ENCODE measurements at regions not wholly inside any gene's neighbourhood (a gene's known extent, or its start where the extent isn't known, plus 50 kb on each side); places are given as distances from the start of the nearest gene placed in this dataset.

GRCh38 chr11:134907636-134908035 lies 495.6 kb upstream of the B3GAT1 start:
- H3K9me3 ChIP-seq (ENCODE audit: insufficient read depth, low read depth, low read length), result peaks cover 3% of the 10 kb centered on the region
- H3K4me2 ChIP-seq (ENCODE audit: low read length), result no peak overlapping the region
- H3K36me3 Mint-ChIP-seq (ENCODE audit: low read depth, unreplicated experiment), result no peaks in the 10 kb centered on the region
- no peak overlapping the region for H3K9ac ChIP-seq (ENCODE audit: low read length)
- no peak overlapping the region for H3K27ac Mint-ChIP-seq (ENCODE audit: unreplicated experiment)
- no peak overlapping the region for H3K4me3 ChIP-seq (ENCODE audit: insufficient read depth, low read depth, low read length)
- H2AFZ ChIP-seq (ENCODE audit: low read depth, low read length), result no peak overlapping the region
- H3K27me3 Mint-ChIP-seq (ENCODE audit: low read depth, unreplicated experiment), result peaks cover 43% of the 10 kb centered on the region
- no peaks in the 10 kb centered on the region for H4K20me1 ChIP-seq (ENCODE audit: insufficient read depth, low read length)
- TF ChIP-seq CTCF (IDR thresholded peaks at IDR 0.05; ENCODE audit: insufficient read depth, low read depth, low read length) (no peak), EZH2 (IDR thresholded peaks at IDR 0.05; ENCODE audit: insufficient read depth, low read length) (no peak)
- FAIRE-seq, result no peak
- no peaks in the 10 kb centered on the region for H3K27me3 ChIP-seq (ENCODE audit: insufficient read depth, low read length)
- H3K27ac ChIP-seq (ENCODE audit: low read depth, low read length), result no peak overlapping the region
- no peaks in the 10 kb centered on the region for H3K9me3 Mint-ChIP-seq (ENCODE audit: unreplicated experiment)
- H3K4me1 ChIP-seq (ENCODE audit: insufficient read depth, low read length), result no peaks in the 10 kb centered on the region
- no peak for DNase-seq (ENCODE audit: low read depth)
- no peaks in the 10 kb centered on the region for H3K36me3 ChIP-seq (ENCODE audit: insufficient read depth, low read length)
- H3K79me2 ChIP-seq (ENCODE audit: insufficient read depth, low read length), result no peaks in the 10 kb centered on the region
- H3K4me1 Mint-ChIP-seq (ENCODE audit: low read depth, unreplicated experiment), result no peaks in the 10 kb centered on the region
- H3K4me3 Mint-ChIP-seq (ENCODE audit: unreplicated experiment), result no peak overlapping the region

- H2AFZ ChIP-seq (ENCODE audit: low read depth, low read length), result no peak overlapping the region
- Mint-ChIP-seq H3K27me3 (ENCODE audit: low read depth, unreplicated experiment) (peaks cover 35% of the 10 kb centered on the region), H3K27ac (ENCODE audit: unreplicated experiment) (no peak overlapping the region), H3K9me3 (ENCODE audit: unreplicated experiment) (no peaks in the 10 kb centered on the region), H3K4me3 (ENCODE audit: unreplicated experiment) (no peak overlapping the region), H3K4me1 (ENCODE audit: low read depth, unreplicated experiment) (no peaks in the 10 kb centered on the region), H3K36me3 (ENCODE audit: low read depth, unreplicated experiment) (no peaks in the 10 kb centered on the region)
- no peaks in the 10 kb centered on the region for H4K20me1 ChIP-seq (ENCODE audit: insufficient read depth, low read length)
- no peak overlapping the region for H3K4me2 ChIP-seq (ENCODE audit: low read length)
- H3K9ac ChIP-seq (ENCODE audit: low read length), result no peak overlapping the region
- H3K36me3 ChIP-seq (ENCODE audit: insufficient read depth, low read length), result no peaks in the 10 kb centered on the region
- FAIRE-seq (no peak), DNase-seq (ENCODE audit: low read depth) (no peak)
- TF ChIP-seq EZH2 (IDR thresholded peaks at IDR 0.05; ENCODE audit: insufficient read depth, low read length) (no peak), CTCF (IDR thresholded peaks at IDR 0.05; ENCODE audit: insufficient read depth, low read depth, low read length) (no peak)
- H3K4me1 ChIP-seq (ENCODE audit: insufficient read depth, low read length), result no peaks in the 10 kb centered on the region
- no peak overlapping the region for H3K4me3 ChIP-seq (ENCODE audit: insufficient read depth, low read depth, low read length)
- no peaks in the 10 kb centered on the region for H3K27me3 ChIP-seq (ENCODE audit: insufficient read depth, low read length)
- H3K27ac ChIP-seq (ENCODE audit: low read depth, low read length), result no peak overlapping the region
- H3K79me2 ChIP-seq (ENCODE audit: insufficient read depth, low read length), result no peaks in the 10 kb centered on the region
- peaks cover 3% of the 10 kb centered on the region for H3K9me3 ChIP-seq (ENCODE audit: insufficient read depth, low read depth, low read length)
Measured at GRCh38 chr11:134906356-134906955, 494.4 kb upstream of the B3GAT1 start.

GRCh38 chr11:134905928-134906327 lies 493.9 kb upstream of the B3GAT1 start:
- H3K9me3 ChIP-seq (ENCODE audit: insufficient read depth, low read depth, low read length), result peaks cover 3% of the 10 kb centered on the region
- Mint-ChIP-seq H3K9me3 (ENCODE audit: unreplicated experiment) (no peaks in the 10 kb centered on the region), H3K27me3 (ENCODE audit: low read depth, unreplicated experiment) (peaks cover 32% of the 10 kb centered on the region), H3K36me3 (ENCODE audit: low read depth, unreplicated experiment) (no peaks in the 10 kb centered on the region), H3K4me3 (ENCODE audit: unreplicated experiment) (no peak overlapping the region), H3K4me1 (ENCODE audit: low read depth, unreplicated experiment) (no peaks in the 10 kb centered on the region), H3K27ac (ENCODE audit: unreplicated experiment) (no peak overlapping the region)
- no peak for TF ChIP-seq CTCF (IDR thresholded peaks at IDR 0.05; ENCODE audit: insufficient read depth, low read depth, low read length)
- no peak for TF ChIP-seq EZH2 (IDR thresholded peaks at IDR 0.05; ENCODE audit: insufficient read depth, low read length)
- H3K4me2 ChIP-seq (ENCODE audit: low read length), result no peak overlapping the region
- H3K79me2 ChIP-seq (ENCODE audit: insufficient read depth, low read length), result no peaks in the 10 kb centered on the region
- no peaks in the 10 kb centered on the region for H4K20me1 ChIP-seq (ENCODE audit: insufficient read depth, low read length)
- no peaks in the 10 kb centered on the region for H3K4me1 ChIP-seq (ENCODE audit: insufficient read depth, low read length)
- FAIRE-seq (no peak), DNase-seq (ENCODE audit: low read depth) (no peak)
- H3K27ac ChIP-seq (ENCODE audit: low read depth, low read length), result no peak overlapping the region
- H3K36me3 ChIP-seq (ENCODE audit: insufficient read depth, low read length), result no peaks in the 10 kb centered on the region
- no peak overlapping the region for H3K9ac ChIP-seq (ENCODE audit: low read length)
- no peak overlapping the region for H3K4me3 ChIP-seq (ENCODE audit: insufficient read depth, low read depth, low read length)
- no peak overlapping the region for H2AFZ ChIP-seq (ENCODE audit: low read depth, low read length)
- no peaks in the 10 kb centered on the region for H3K27me3 ChIP-seq (ENCODE audit: insufficient read depth, low read length)

All from astrocyte (in vitro differentiated cells and primary cell).